Liver (tissue), 8 donors: ENCODE measurements at regions not wholly inside any gene's neighbourhood (a gene's known extent, or its start where the extent isn't known, plus 50 kb on each side); places are given as distances from the start of the nearest gene placed in this dataset.
A peak's percentile ranks its signal among the peaks of the same experiment; 100 is the strongest.

Experiments
- DNase-seq: peaks from one replicate; pipeline ENCODE4 v3.0.0-alpha.2; 2017; ENCODE audit warnings: low spot score
- H3K27ac ChIP-seq, 2 donors: one replicate each; pipeline ENCODE4 v1.7.0; 2013; ENCODE audit warnings: inconsistent platforms in 2 of 2, low read length in 2 of 2, control low read depth in 1 of 2, low read depth in 1 of 2, mild to moderate bottlenecking in 1 of 2
- H3K27me3 ChIP-seq, 4 donors: one replicate each; pipeline versions ENCODE4 v1.6.1 to v1.7.0; 2013; ENCODE audit warnings: low read length in 3 of 4, inconsistent platforms in 1 of 4, mild to moderate bottlenecking in 1 of 4, moderate library complexity in 1 of 4; ENCODE audit not compliant: control insufficient read depth in 4 of 4, insufficient read depth in 4 of 4
- H3K36me3 ChIP-seq, 4 donors: one replicate each; pipeline versions ENCODE4 v1.6.1 to v1.7.0; 2013; ENCODE audit warnings: low read length in 3 of 4, mild to moderate bottlenecking in 3 of 4, low read depth in 1 of 4, moderate library complexity in 1 of 4; ENCODE audit not compliant: control insufficient read depth in 4 of 4, insufficient read depth in 3 of 4
- H3K4me1 ChIP-seq, 4 donors: one replicate each; pipeline versions ENCODE4 v1.6.1 to v1.7.0; 2013; ENCODE audit warnings: low read length in 3 of 4, mild to moderate bottlenecking in 3 of 4, moderate library complexity in 1 of 4; ENCODE audit not compliant: control insufficient read depth in 4 of 4, insufficient read depth in 4 of 4
- H3K4me3 ChIP-seq, 3 donors: one replicate each; pipeline versions ENCODE4 v1.6.1 to v1.7.0; 2013; ENCODE audit warnings: low read length in 3 of 3, control low read depth in 1 of 3, low read depth in 1 of 3, mild to moderate bottlenecking in 1 of 3
- H3K9ac ChIP-seq, 2 donors: one replicate each; pipeline ENCODE4 v1.7.0; 2013; ENCODE audit warnings: low read length in 2 of 2, mild to moderate bottlenecking in 2 of 2, moderate library complexity in 2 of 2, control low read depth in 1 of 2, low read depth in 1 of 2
- H3K9me3 ChIP-seq, 4 donors: one replicate each; pipeline versions ENCODE4 v1.6.1 to v1.7.0; 2013; ENCODE audit warnings: low read length in 3 of 4; ENCODE audit not compliant: control insufficient read depth in 4 of 4
- ATF3 ChIP-seq: IDR thresholded peaks from 2 replicates; pipeline ENCODE4 v1.6.1; 2016; ENCODE audit warnings: antibody characterized with exemption
- CTCF ChIP-seq: fragments of 150-350 bp; IDR thresholded peaks from 2 replicates; pipeline ENCODE4 v1.5.1; 2017; ENCODE audit warnings: improper control_type of control experiment, low read depth, low read length; ENCODE audit not compliant: missing input control
- EGR1 ChIP-seq, 2 donors: IDR thresholded peaks; 2 replicates each; pipeline ENCODE4 v1.6.1; 2016 to 2018; ENCODE audit warnings: antibody characterized with exemption in 2 of 2, low read depth in 2 of 2
- FOXA1 ChIP-seq: IDR thresholded peaks from 2 replicates; pipeline ENCODE4 v1.6.1; 2016; ENCODE audit warnings: antibody characterized with exemption
- FOXA2 ChIP-seq: IDR thresholded peaks from 2 replicates; pipeline ENCODE4 v1.6.1; 2016; ENCODE audit warnings: antibody characterized with exemption
- GABPA ChIP-seq, 2 donors: IDR thresholded peaks in 1 of 2; conservative IDR thresholded peaks in 1 of 2; 2 replicates each; pipeline ENCODE4 v1.6.1; 2016; ENCODE audit warnings: antibody characterized with exemption in 2 of 2, mild to moderate bottlenecking in 1 of 2, moderate library complexity in 1 of 2
- HNF4A ChIP-seq, 2 donors: conservative IDR thresholded peaks; 2 replicates each; pipeline ENCODE4 v1.6.1; 2016; ENCODE audit warnings: antibody characterized with exemption in 2 of 2, mild to moderate bottlenecking in 2 of 2
- HNF4G ChIP-seq: IDR thresholded peaks from 2 replicates; pipeline ENCODE4 v1.6.1; 2016; ENCODE audit warnings: antibody characterized with exemption
- JUND ChIP-seq, 2 donors: IDR thresholded peaks; 2 replicates each; pipeline ENCODE4 v1.6.1; 2016; ENCODE audit warnings: antibody characterized with exemption in 2 of 2
- MAX ChIP-seq: IDR thresholded peaks from 2 replicates; pipeline ENCODE4 v1.6.1; 2016; ENCODE audit warnings: antibody characterized with exemption
- NR2F2 ChIP-seq: IDR thresholded peaks from 2 replicates; pipeline ENCODE4 v1.6.1; 2016; ENCODE audit warnings: antibody characterized with exemption
- RAD21 ChIP-seq, 2 donors: IDR thresholded peaks; 2 replicates each; pipeline ENCODE4 v1.6.1; 2016; ENCODE audit warnings: antibody characterized with exemption in 2 of 2, mild to moderate bottlenecking in 2 of 2
- RXRA ChIP-seq, 2 donors: IDR thresholded peaks; 2 replicates each; pipeline ENCODE4 v1.6.1; 2017 to 2018; ENCODE audit warnings: antibody characterized with exemption in 2 of 2, mild to moderate bottlenecking in 1 of 2
- SP1 ChIP-seq: IDR thresholded peaks from 2 replicates; pipeline ENCODE4 v1.6.1; 2018; ENCODE audit warnings: antibody characterized with exemption, mild to moderate bottlenecking
- TAF1 ChIP-seq: conservative IDR thresholded peaks from 2 replicates; pipeline ENCODE4 v1.6.1; 2016; ENCODE audit warnings: antibody characterized with exemption, mild to moderate bottlenecking
- YY1 ChIP-seq: IDR thresholded peaks from 2 replicates; pipeline ENCODE4 v1.6.1; 2016; ENCODE audit warnings: antibody characterized with exemption, mild to moderate bottlenecking
- WGBS: extraction: QIAGEN DNeasy Blood & Tissue Kit; methylation state at CpG from one replicate; pipeline ENCODE4 v1.1.7; 2013; 5-methylcytosine and 5-hydroxymethylcytosine counted together
- TF ChIP-seq, protein P1 (sequence below): IDR thresholded peaks from 2 replicates; pipeline ENCODE4 v1.6.1; 2016; ENCODE audit warnings: antibody characterized with exemption, mild to moderate bottlenecking
- donor health status: healthy.
- donor health status: healthy.
- donor health status: healthy.
- donor health status: healthy.
- donor health status: healthy.

- TF ChIP-seq GABPA (IDR thresholded peaks at IDR 0.05 in 1 of 2, conservative IDR thresholded peaks at IDR 0.05 in 1 of 2) (no peak), RXRA (IDR thresholded peaks at IDR 0.05) (peak in 1 of 2 donors; percentile 33), TAF1 (no peak)
These were observed 185.6 kb upstream of the ARID2 start (continued) for GRCh38 chr12:45543887-45544286.

GRCh38 chr12:45546545-45546944, 183.0 kb upstream of the ARID2 start:
- no peak for TF ChIP-seq SP1
- Histone ChIP-seq H3K27ac (no peak overlapping the region), H3K27me3 (no peaks in the 10 kb centered on the region), H3K4me1 (no peaks in the 10 kb centered on the region), H3K36me3 (no peaks in the 10 kb centered on the region), H3K4me3 (no peak overlapping the region), H3K9me3 (no peaks in the 10 kb centered on the region), H3K9ac (no peak overlapping the region)
- DNase-seq: no peak
- 80% methylated on average over 2 of the region's 2 CpGs for WGBS

DNA sequence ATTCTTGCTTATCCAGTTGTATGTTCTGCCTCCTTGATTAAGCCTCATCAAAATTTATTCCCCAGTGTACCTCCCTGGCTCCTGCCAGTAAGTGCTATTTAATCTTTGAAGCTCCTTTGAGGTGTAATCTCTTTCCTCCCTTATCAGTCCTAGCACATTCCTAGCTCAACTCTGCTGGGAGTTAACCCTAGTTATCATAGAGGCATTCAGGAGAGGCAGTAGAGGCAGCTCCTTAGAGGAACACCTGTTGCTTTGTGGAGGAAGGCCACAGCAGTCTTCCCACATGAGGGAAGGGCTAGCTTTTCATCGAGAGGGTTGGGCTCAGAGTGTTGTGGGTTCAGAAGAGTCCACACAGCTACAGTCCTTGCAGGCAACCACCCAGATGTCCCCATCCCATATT, 182.4 kb upstream of the ARID2 start:
- DNase-seq: no peak

More for the DNA sequence above, 182.4 kb upstream of the ARID2 start:
- H3K27me3 ChIP-seq: no peaks in the 10 kb centered on the region
- H3K9me3 ChIP-seq: no peaks in the 10 kb centered on the region
- no peaks in the 10 kb centered on the region for H3K4me1 ChIP-seq
- TF ChIP-seq JUND (IDR thresholded peaks at IDR 0.05) (no peak), YY1 (no peak), GABPA (IDR thresholded peaks at IDR 0.05 in 1 of 2, conservative IDR thresholded peaks at IDR 0.05 in 1 of 2) (no peak), RXRA (IDR thresholded peaks at IDR 0.05) (no peak), CTCF (no peak), EGR1 (IDR thresholded peaks at IDR 0.05; ENCODE audit: low read depth in 2 of 2) (no peak), SP1 (no peak), MAX (no peak), RAD21 (IDR thresholded peaks at IDR 0.05) (no peak), HNF4A (conservative IDR thresholded peaks at IDR 0.05) (no peak), FOXA2 (no peak), ATF3 (no peak), HNF4G (no peak), FOXA1 (no peak), NR2F2 (no peak)
- TF ChIP-seq, protein P1, sequence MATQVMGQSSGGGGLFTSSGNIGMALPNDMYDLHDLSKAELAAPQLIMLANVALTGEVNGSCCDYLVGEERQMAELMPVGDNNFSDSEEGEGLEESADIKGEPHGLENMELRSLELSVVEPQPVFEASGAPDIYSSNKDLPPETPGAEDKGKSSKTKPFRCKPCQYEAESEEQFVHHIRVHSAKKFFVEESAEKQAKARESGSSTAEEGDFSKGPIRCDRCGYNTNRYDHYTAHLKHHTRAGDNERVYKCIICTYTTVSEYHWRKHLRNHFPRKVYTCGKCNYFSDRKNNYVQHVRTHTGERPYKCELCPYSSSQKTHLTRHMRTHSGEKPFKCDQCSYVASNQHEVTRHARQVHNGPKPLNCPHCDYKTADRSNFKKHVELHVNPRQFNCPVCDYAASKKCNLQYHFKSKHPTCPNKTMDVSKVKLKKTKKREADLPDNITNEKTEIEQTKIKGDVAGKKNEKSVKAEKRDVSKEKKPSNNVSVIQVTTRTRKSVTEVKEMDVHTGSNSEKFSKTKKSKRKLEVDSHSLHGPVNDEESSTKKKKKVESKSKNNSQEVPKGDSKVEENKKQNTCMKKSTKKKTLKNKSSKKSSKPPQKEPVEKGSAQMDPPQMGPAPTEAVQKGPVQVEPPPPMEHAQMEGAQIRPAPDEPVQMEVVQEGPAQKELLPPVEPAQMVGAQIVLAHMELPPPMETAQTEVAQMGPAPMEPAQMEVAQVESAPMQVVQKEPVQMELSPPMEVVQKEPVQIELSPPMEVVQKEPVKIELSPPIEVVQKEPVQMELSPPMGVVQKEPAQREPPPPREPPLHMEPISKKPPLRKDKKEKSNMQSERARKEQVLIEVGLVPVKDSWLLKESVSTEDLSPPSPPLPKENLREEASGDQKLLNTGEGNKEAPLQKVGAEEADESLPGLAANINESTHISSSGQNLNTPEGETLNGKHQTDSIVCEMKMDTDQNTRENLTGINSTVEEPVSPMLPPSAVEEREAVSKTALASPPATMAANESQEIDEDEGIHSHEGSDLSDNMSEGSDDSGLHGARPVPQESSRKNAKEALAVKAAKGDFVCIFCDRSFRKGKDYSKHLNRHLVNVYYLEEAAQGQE: no peak
- WGBS: 63% methylated on average over 1 of the region's 1 CpG
- H3K27ac ChIP-seq: no peak overlapping the region
- H3K36me3 ChIP-seq: no peaks in the 10 kb centered on the region
- no peak overlapping the region for H3K4me3 ChIP-seq
- H3K9ac ChIP-seq: no peak overlapping the region
